ENCODE measurements at regions not wholly inside any gene's neighbourhood (a gene's known extent, or its start where the extent isn't known, plus 50 kb on each side); places are given as distances from the start of the nearest gene placed in this dataset.

- TF ChIP-seq CTCF (IDR thresholded peaks at IDR 0.05) (no peak), ZFX (IDR thresholded peaks at IDR 0.05; ENCODE audit: borderline replicate concordance) (no peak)
Observed at GRCh38 chr14:83058068-83058467, 1524.4 kb upstream of the SEL1L start.

All from 22Rv1 (cell line).